ENCODE measurements at regions not wholly inside any gene's neighbourhood (a gene's known extent, or its start where the extent isn't known, plus 50 kb on each side); places are given as distances from the start of the nearest gene placed in this dataset.
A peak's percentile ranks its signal among the peaks of the same experiment; 100 is the strongest.

DNA sequence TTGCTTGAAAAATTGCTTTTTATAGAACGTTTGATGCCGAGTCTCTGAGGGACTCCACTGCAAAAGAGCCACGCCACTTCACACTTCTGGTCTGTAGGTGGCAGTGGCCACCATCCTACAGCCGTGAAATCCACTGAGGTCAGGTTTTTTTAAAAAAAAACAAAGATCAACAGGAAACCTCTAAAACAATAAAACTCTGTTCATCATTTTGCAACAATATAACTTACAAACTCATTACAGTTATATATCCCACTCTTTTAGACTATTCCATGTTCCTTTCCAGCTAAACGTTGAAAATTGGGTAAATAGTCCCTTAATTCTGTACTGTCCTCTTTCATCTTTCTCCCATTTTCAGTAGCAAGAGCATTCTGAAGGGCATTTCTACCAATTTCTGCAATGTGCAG, 64.6 kb upstream of the FMN2 start:
- intact Hi-C loops (cut with DNase I, micrococcal nuclease): no loop called here
- ChIA-PET CTCF (no interaction called here), POLR2A (no interaction called here)
- Histone ChIP-seq H3K9me3 (ENCODE audit: control insufficient read depth in 1 of 2, insufficient read depth in 1 of 2, low read length in 2 of 2) (no peaks in the 10 kb centered on the region), H3K27ac (ENCODE audit: low read depth in 1 of 2, low read length in 2 of 2) (no peak overlapping the region), H3K27me3 (ENCODE audit: control insufficient read depth in 1 of 2, insufficient read depth in 2 of 2, low read length in 2 of 2) (no peaks in the 10 kb centered on the region), H3K4me1 (ENCODE audit: insufficient read depth, low read length) (no peaks in the 10 kb centered on the region), H3K36me3 (ENCODE audit: insufficient read depth, low read length) (no peaks in the 10 kb centered on the region), H3K4me3 (ENCODE audit: low read length) (no peak overlapping the region)
- no peaks in the 10 kb centered on the region for H3K36me3 Mint-ChIP-seq (ENCODE audit: low read depth)
- H3K27me3 Mint-ChIP-seq: peaks cover 4% of the 10 kb centered on the region
- no peak overlapping the region for H3K27ac Mint-ChIP-seq
- TF ChIP-seq, protein P1, sequence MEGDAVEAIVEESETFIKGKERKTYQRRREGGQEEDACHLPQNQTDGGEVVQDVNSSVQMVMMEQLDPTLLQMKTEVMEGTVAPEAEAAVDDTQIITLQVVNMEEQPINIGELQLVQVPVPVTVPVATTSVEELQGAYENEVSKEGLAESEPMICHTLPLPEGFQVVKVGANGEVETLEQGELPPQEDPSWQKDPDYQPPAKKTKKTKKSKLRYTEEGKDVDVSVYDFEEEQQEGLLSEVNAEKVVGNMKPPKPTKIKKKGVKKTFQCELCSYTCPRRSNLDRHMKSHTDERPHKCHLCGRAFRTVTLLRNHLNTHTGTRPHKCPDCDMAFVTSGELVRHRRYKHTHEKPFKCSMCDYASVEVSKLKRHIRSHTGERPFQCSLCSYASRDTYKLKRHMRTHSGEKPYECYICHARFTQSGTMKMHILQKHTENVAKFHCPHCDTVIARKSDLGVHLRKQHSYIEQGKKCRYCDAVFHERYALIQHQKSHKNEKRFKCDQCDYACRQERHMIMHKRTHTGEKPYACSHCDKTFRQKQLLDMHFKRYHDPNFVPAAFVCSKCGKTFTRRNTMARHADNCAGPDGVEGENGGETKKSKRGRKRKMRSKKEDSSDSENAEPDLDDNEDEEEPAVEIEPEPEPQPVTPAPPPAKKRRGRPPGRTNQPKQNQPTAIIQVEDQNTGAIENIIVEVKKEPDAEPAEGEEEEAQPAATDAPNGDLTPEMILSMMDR (IDR thresholded peaks at IDR 0.05): peak; percentile 20
- ATAC-seq (ENCODE audit: poor library complexity) (no peak), DNase-seq (peak in 1 of 14 experiments; percentile 10)
- no peaks in the 10 kb centered on the region for H3K9me3 Mint-ChIP-seq
- H3K4me3 Mint-ChIP-seq: no peak overlapping the region
- H3K4me1 Mint-ChIP-seq (ENCODE audit: low read depth): no peaks in the 10 kb centered on the region

DNA sequence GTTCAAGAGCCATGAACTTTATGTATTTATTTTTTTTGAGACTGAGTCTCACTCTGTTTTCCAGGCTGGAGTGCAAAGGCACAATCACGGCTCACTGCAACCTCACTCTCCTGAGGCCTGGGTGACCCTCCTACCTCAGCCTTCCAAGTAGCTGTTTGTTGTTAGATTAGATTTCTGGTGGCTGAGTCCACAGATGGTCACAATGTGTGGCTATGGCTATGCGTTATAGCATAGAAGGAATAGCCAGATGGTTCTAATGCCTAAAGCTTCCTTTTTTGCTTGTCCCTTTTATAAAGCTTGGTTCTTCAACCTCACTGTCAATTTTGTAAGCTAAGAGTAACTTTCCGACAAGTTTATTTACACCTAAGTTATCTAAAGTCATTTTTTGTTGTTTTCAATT, 62.3 kb upstream of the FMN2 start:
- ChIA-PET CTCF (interaction anchor here (0.7 kb wide), 1 partner anchor 15 kb away, joined by 3 read pairs; no protein-coding TSS in a partner anchor), POLR2A (no interaction called here)
- Mint-ChIP-seq H3K27me3 (peaks cover 4% of the 10 kb centered on the region), H3K4me1 (ENCODE audit: low read depth) (no peaks in the 10 kb centered on the region), H3K9me3 (no peaks in the 10 kb centered on the region), H3K4me3 (no peak overlapping the region), H3K27ac (no peak overlapping the region), H3K36me3 (ENCODE audit: low read depth) (no peaks in the 10 kb centered on the region)
- no peak overlapping the region for H3K4me3 ChIP-seq (ENCODE audit: low read length)
- H3K27ac ChIP-seq (ENCODE audit: low read depth in 1 of 2, low read length in 2 of 2): no peak overlapping the region
- DNase-seq (no peak), ATAC-seq (ENCODE audit: poor library complexity) (no peak)
- intact Hi-C loops (cut with DNase I, micrococcal nuclease): no loop called here
- no peaks in the 10 kb centered on the region for H3K36me3 ChIP-seq (ENCODE audit: insufficient read depth, low read length)
- H3K4me1 ChIP-seq (ENCODE audit: insufficient read depth, low read length): no peaks in the 10 kb centered on the region
- TF ChIP-seq, protein P1 (IDR thresholded peaks at IDR 0.05): no peak
- no peaks in the 10 kb centered on the region for H3K9me3 ChIP-seq (ENCODE audit: control insufficient read depth in 1 of 2, insufficient read depth in 1 of 2, low read length in 2 of 2)
- no peaks in the 10 kb centered on the region for H3K27me3 ChIP-seq (ENCODE audit: control insufficient read depth in 1 of 2, insufficient read depth in 2 of 2, low read length in 2 of 2)

DNA sequence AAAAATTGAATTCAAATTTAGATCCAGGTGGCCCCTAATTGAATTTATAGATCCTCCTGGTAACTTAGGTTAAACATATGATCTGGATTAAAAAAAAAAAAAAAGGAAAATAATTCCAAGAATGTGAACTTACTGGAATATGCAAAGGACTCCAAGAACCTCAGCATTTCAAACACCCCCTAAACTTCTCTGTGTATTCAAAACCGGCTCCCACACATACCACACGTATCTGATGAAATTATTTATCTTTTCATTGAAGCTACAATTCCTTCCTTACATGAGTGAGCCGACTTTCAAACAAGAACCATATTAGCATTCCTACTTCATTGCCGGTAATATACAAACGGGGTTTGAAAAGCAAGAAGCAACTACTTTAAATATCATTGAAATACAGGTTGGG, 61.4 kb upstream of the FMN2 start:
- no peak for ATAC-seq (ENCODE audit: poor library complexity)
- H3K27ac ChIP-seq (ENCODE audit: low read depth in 1 of 2, low read length in 2 of 2): no peak overlapping the region
- Mint-ChIP-seq H3K27me3 (peaks cover 2% of the 10 kb centered on the region), H3K9me3 (no peaks in the 10 kb centered on the region), H3K4me1 (ENCODE audit: low read depth) (no peaks in the 10 kb centered on the region), H3K27ac (no peak overlapping the region), H3K36me3 (ENCODE audit: low read depth) (no peaks in the 10 kb centered on the region), H3K4me3 (no peak overlapping the region)
- ChIA-PET POLR2A (no interaction called here), CTCF (interaction anchor here (0.7 kb wide), 1 partner anchor 16 kb away, joined by 3 read pairs; no protein-coding TSS in a partner anchor)
- no peaks in the 10 kb centered on the region for H3K36me3 ChIP-seq (ENCODE audit: insufficient read depth, low read length)
- H3K4me1 ChIP-seq (ENCODE audit: insufficient read depth, low read length): no peaks in the 10 kb centered on the region
- H3K27me3 ChIP-seq (ENCODE audit: control insufficient read depth in 1 of 2, insufficient read depth in 2 of 2, low read length in 2 of 2): no peaks in the 10 kb centered on the region
- H3K9me3 ChIP-seq (ENCODE audit: control insufficient read depth in 1 of 2, insufficient read depth in 1 of 2, low read length in 2 of 2): no peaks in the 10 kb centered on the region
- intact Hi-C loops (cut with DNase I, micrococcal nuclease): no loop called here
- TF ChIP-seq, protein P1 (IDR thresholded peaks at IDR 0.05): no peak
- H3K4me3 ChIP-seq (ENCODE audit: low read length): no peak overlapping the region
- no peak for DNase-seq

Data from CD4-positive, alpha-beta T cell (primary cell).